ENCODE measurements at regions not wholly inside any gene's neighbourhood (a gene's known extent, or its start where the extent isn't known, plus 50 kb on each side); places are given as distances from the start of the nearest gene placed in this dataset.

GRCh38 chr14:85357120-85357519 is 172.8 kb upstream of the FLRT2 start:
- no peak for DNase-seq (ENCODE audit: low spot score)

DNA sequence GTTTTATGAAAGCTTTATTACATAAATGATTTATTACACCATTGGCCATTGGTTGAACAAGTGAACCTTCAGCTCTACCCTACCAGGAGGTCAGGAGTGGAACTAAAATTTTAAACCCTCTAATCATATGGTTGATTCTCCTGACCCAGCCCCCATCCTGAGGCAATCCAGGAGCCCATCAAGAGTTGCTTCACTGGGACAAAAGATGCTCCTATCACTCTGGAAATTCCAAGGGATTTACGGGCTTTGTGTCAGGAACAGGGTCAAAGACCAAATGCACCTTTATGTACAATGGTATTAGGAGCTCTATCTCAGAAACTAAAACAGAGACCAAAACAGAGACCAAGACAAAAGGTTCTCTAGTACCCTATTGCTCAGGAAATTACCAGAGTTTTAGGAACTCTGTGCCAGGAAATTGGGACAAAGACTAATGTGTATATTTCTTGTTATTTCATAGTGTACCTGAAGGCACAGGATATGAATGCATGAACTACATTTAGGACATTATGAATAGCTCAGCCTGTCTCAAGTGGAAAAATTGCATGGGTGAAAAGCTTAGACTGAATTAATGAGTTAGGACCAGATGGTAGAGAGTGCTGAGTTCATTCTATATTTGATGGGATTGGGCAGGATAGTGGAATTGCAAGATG is 171.7 kb upstream of the FLRT2 start:
- DNase-seq (ENCODE audit: low spot score), result no peak

DNA sequence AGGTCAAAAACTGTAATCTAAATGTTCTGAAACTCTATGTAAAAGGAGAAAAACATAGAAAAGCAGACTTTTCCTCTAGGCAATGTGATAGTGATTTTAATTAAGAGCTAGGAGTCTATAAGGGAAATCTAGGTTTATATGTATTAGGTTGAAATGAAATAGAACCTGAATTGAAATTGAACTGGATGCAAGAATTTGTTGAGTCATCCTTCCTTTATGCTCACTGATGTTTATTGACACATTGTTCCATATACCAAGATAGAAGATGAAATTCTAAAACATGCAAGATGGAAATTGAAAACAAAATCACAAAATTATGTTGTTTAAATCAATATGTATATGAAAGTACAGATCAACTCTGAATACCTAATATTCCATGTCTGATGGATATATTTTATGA is 170.4 kb upstream of the FLRT2 start:
- DNase-seq (ENCODE audit: low spot score), result no peak

DNA sequence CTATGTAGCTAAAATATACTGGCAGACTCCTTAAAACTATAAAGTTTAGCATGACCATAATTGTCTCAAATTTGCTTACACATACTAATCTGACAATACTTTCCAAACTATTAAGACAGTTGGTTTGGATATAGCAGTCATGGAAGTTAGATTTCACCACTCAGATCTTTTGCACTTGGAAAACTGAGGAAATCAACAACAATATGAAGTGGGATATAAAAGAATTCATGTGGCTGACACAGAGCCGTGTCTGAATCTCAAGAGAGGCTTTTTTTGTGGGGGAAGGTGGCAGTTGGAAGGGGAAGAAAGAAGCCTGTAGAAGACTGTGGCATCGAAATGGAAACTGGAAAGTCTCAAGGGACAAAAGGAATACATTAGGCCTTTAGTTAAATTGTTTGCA is 166.6 kb upstream of the FLRT2 start:
- no peak for DNase-seq (ENCODE audit: low spot score)

- DNase-seq (ENCODE audit: low spot score), result no peak
Measured at GRCh38 chr14:85366226-85366625, 163.7 kb upstream of the FLRT2 start.

GRCh38 chr14:85380881-85381280 is 149.1 kb upstream of the FLRT2 start:
- no peak for DNase-seq (ENCODE audit: low spot score)

- DNase-seq (ENCODE audit: low spot score), result no peak
Measured at GRCh38 chr14:85382341-85382740, 147.6 kb upstream of the FLRT2 start.

GRCh38 chr14:85387181-85387580 is 142.8 kb upstream of the FLRT2 start:
- no peak for DNase-seq (ENCODE audit: low spot score)

DNA sequence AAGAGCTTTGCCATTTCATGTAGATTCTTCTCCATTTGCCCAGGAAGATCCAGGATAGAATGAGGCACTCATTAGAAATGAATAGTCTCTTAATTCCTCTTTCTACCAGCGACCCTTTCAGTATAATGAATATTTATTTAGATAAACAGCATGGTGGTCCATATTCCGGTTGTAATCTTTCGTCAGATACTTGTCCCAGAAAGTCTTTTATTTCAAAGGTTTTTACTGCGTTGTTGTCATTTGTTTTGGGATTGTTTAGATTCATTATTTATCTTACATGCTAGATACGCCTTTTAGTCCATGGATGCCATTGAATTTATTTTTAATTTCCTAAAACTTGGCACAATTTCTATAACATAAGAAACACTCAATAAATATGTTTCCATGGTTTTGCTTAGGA is 139.7 kb upstream of the FLRT2 start:
- no peak for DNase-seq (ENCODE audit: low spot score)

DNA sequence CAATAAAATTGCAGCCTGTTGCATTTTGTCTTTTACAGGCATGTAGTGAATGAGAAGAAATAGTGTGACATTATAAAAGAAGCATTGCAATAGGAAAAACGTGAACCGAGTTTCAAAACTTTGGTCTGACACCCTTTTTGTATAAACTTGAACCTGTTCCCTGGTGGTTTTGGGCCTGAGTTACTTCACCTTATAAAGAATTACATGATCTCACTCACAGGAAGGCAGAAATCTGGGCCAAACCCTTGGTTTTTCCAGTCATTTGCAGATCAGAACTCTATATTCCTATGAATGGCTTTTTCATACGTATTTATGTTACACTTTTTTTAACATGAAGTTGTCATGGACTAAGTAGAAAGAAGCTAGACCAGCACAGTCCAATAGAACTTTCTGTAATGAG is 138.5 kb upstream of the FLRT2 start:
- no peak for DNase-seq (ENCODE audit: low spot score)

DNA sequence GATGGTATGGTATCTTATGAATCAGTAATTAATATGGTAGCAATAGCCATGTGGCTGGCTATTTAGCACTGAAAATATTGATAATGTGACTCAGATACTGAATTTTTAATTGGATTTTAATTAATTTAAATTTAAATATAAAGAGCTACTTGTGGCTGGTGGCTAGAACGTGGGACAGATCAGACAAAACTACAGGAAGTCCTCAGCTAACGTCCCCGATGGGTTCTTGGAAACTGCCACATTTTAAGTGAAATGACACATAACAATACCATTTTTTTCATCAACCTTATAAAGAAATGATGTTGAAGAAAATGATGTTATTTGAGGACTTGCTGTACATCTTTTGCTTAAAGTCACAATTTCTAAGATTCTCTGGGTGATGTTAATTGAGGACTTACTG is 138.1 kb upstream of the FLRT2 start:
- no peak for DNase-seq (ENCODE audit: low spot score)

GRCh38 chr14:85399186-85399585 is 130.8 kb upstream of the FLRT2 start:
- DNase-seq (ENCODE audit: low spot score), result no peak

- no peak for DNase-seq (ENCODE audit: low spot score)
Measured at GRCh38 chr14:85400678-85401077, 129.3 kb upstream of the FLRT2 start.

DNA sequence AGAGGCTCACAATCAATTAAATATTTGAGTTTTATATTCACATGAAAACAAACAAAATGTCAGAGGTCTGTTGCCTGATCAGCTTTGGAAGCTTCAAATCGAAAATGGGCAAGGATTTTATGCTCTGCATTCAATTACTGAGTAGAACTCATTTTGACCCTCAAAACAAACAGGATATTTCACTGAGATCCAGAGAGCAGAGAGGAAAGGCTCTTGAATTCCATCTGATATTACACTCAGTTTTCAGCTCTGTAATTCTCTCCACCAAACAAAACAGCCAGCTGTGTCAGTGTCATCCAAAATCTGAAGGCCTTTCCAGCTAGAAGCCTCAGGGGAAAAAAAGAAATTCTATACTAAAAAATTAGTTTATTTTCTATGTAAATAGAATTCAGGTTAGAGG is 128.6 kb upstream of the FLRT2 start:
- no peak for DNase-seq (ENCODE audit: low spot score)

DNA sequence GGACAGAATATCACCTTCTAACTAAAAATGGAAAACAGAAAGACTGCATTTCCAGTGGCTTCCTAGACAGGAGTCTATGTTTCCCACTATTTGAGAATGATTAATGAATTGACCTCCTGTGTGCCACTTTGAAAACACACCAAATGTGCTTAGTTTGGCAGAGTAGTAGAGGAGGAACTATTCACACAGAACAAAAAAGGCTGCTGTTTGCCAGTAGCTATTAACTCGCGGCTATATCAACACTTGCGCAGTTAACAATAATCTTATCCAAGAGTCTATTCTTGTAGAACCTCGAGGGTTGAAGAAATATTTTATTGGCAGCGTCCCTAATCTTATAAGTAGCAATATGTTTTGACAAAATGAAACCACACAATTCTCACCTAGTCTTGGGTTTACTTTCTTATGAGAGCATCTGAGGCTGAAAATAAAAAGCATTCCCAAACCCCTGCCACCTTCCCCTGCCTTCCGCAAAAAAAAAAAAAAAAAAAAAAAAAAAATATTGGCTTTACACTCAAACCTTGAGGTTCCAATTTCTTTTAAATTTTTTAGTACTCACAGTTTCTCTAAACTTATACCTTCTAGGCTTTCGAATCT is 127.3 kb upstream of the FLRT2 start:
- DNase-seq (ENCODE audit: low spot score), result no peak

DNA sequence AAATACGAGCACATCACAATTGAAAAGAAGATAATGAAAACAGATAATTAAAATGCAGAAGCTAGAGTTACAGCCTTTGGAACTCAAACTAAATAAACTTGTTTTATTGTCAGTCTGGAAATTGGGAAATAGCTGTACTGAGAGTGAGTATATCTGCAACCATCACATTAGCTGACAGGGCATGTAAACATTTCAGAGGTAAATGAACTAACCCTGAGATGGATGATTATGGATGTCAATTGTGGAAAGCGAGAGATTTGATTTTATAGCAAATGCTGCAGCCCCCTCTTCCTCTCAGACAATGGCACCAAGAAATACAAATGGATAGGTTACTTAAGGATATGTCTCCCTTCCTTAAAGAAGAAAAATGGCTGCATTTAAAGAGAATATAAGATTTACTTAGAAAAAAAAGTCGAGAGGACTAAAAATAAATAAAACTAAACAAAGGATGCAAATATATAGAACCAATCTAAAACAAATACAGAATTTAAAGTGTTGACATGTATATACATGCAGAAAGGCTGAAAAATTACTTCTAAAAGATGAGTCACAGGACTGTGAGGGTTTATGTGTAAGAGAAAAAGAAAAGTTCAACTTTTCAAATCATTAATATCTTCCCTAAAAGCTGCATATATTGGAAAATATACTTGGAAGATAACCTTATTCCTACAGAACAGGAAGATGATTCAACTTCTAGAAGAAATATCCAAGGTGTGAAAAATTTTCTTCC is 120.3 kb upstream of the FLRT2 start:
- no peak for DNase-seq (ENCODE audit: low spot score)

DNA sequence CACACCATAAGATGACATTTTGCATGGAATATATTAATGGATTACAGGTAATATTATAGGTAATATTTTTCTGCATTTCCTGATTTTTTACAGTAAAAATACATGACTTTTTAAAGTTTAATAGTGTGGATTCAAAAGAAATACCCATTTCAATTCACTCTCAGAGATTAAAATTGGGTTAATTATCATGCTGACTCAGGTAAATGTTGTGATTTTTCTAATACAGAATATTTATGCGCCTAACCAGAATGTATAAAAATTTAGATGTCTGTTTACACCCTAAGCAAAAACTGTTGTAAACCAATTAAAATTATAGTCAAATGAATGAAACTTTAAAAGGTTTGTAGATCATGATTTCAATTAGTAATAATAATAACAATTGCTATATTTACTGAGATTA is 117.2 kb upstream of the FLRT2 start:
- no peak for DNase-seq (ENCODE audit: low spot score)

DNA sequence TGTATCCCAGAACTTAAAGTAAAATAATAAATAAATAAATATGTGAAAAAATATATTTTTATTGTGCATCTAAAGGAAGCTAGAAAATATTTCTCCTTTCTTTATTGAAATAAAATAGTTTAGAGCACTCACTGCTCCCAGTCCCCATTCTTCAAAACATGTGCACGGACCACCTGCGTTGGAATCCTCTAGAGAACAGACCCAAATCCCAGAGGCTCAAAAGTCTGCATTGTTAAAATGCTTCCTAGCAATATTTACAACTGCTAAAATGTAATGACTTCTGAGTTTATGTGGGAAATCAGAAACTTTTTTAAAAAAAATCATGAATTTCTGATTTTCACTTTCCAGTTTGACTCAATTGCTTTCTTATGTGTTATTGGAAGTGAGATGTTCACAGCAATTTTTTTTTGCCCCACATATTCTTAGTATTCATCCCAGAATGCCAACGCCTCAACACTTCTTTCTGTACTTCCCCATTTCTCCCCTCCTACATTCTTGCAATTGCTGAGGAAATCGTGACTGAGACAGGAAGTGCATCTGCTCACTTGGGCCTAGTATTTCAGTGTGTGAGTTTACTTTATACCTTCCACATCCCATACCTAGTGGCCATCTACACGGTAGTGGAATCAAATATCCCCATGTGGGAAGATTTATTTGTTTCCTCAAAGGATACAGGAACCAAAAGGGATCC is 116.0 kb upstream of the FLRT2 start:
- DNase-seq (ENCODE audit: low spot score), result no peak

- peak; percentile 72 for DNase-seq (ENCODE audit: low spot score)
Measured at GRCh38 chr14:85415015-85415712, 114.8 kb upstream of the FLRT2 start.

DNA sequence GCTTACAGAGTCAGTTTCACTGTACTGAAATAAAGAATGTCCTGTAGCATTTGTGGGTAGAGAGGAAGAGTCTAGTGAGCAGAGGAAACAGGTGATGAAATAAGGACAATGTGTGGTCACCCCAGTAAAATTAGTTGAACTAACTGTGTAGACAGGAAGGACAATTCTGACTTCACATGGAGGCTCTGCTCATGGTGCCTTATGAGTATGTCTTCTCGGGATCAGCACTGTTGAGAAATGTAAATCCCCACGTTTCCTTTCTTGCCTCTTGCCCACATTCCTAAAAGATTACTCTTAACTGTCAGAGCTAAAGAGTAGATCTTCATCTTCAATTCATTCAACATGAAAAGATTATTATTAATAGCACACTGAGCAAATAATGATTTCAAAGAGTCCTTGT is 113.2 kb upstream of the FLRT2 start:
- DNase-seq (ENCODE audit: low spot score), result no peak

- no peak for DNase-seq (ENCODE audit: low spot score)
Measured at GRCh38 chr14:85417396-85417795, 112.5 kb upstream of the FLRT2 start.

DNA sequence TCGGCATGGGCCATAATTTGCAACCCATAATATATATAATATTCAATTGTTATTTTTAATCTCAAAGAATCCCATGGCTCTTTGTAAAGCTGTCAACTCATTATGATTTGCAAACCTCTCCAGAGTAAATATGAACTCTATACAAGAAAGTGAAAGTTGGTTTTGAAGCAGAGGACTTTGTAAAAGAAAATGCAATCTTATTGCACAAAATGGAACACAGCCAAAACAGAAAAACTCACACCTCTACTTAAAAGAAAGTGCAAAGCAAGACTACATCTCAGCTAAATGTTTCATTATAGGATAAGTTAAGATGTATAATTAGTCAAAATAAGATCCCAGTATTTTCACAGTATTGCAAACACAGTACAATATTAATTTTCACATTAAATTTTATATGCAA is 111.2 kb upstream of the FLRT2 start:
- DNase-seq (ENCODE audit: low spot score), result no peak
